Heart left ventricle (tissue), 16 donors: ENCODE measurements at regions not wholly inside any gene's neighbourhood (a gene's known extent, or its start where the extent isn't known, plus 50 kb on each side); places are given as distances from the start of the nearest gene placed in this dataset.
A peak's percentile ranks its signal among the peaks of the same experiment; 100 is the strongest.

Source experiments
- ATAC-seq, 4 donors: fragments of 200-7000 bp; cut with Tn5 transposase; one replicate each; pipeline ENCODE4 v1.9.1; 2020 to 2022; ENCODE audit warnings: moderate library complexity in 4 of 4, mild to moderate bottlenecking in 3 of 4, moderate number of reproducible peaks in 1 of 4
- DNase-seq, 5 donors: peaks; one replicate each; pipeline ENCODE4 v3.0.0-alpha.2; 2020
- H3K27ac ChIP-seq, 12 donors: fragments of 200-600 bp; sonication (generic) in 4 of 12; one replicate each; pipeline versions ENCODE4 v1.5.0 to v1.8.0; 2016 to 2022; ENCODE audit warnings: mild to moderate bottlenecking in 2 of 12
- H3K27me3 ChIP-seq, 9 donors: fragments of 200-600 bp; sonication (generic) in 2 of 9; one replicate each; pipeline versions ENCODE4 v1.5.1 to v1.8.0; 2016 to 2022; ENCODE audit warnings: mild to moderate bottlenecking in 3 of 9
- H3K36me3 ChIP-seq, 9 donors: fragments of 200-600 bp; sonication (generic) in 2 of 9; one replicate each; pipeline versions ENCODE4 v1.5.0 to v1.8.0; 2018 to 2022; ENCODE audit warnings: mild to moderate bottlenecking in 2 of 9
- H3K4me1 ChIP-seq, 12 donors: fragments of 200-600 bp; sonication (generic) in 4 of 12; one replicate each; pipeline versions ENCODE4 v1.5.0 to v1.8.0; 2016 to 2022; ENCODE audit warnings: mild to moderate bottlenecking in 3 of 12
- H3K4me3 ChIP-seq, 12 donors: fragments of 200-600 bp; sonication (generic) in 4 of 12; one replicate each; pipeline versions ENCODE4 v1.5.0 to v1.8.0; 2017 to 2022; ENCODE audit warnings: mild to moderate bottlenecking in 9 of 12, moderate library complexity in 4 of 12
- H3K9me3 ChIP-seq, 12 donors: fragments of 200-600 bp; sonication (generic) in 4 of 12; one replicate each; pipeline versions ENCODE4 v1.5.0 to v1.8.0; 2016 to 2022; ENCODE audit warnings: mild to moderate bottlenecking in 1 of 12
- CTCF ChIP-seq, 12 donors: fragments of 200-600 bp; sonication (generic) in 4 of 12; IDR thresholded peaks; one replicate each; pipeline versions ENCODE4 v1.5.0 to v1.8.0; 2018 to 2022; ENCODE audit warnings: antibody characterized with exemption in 12 of 12, mild to moderate bottlenecking in 5 of 12
- POLR2A ChIP-seq, 2 donors: fragments of 450-650 bp; IDR thresholded peaks; one replicate each; pipeline ENCODE4 v1.6.1; 2017; ENCODE audit warnings: antibody characterized with exemption in 2 of 2, mild to moderate bottlenecking in 2 of 2, moderate library complexity in 2 of 2
- WGBS, 4 donors: extraction: QIAGEN DNeasy Blood & Tissue Kit in 2 of 4; methylation state at CpG; one replicate each; pipeline versions ENCODE4 v1.1.5 to v1.1.7; 2013 to 2018; 5-methylcytosine and 5-hydroxymethylcytosine counted together
- intact Hi-C, 10 donors: fragments of 100-400 bp; cut with DNase I; formaldehyde crosslinking; loops; one replicate each; pipeline versions ENCODE4 v1.11.1 to v1.14.2; 2022
- donor health status: ischemic (EF 13 %, LVEDD 7.1; RV severe dilation, severe dysfunction).
- donor health status: healthy with polysubstance abuse.
- donor health status: DM: no; HTN: yes; CAD: no.
- donor health status: DM: no; HTN: no; CAD: no.
- donor health status: ischemic (EF 25% LVEDD 6.9; RV normal size, moderate dysfunction).
- donor health status: ischemic (EF 25% LVEDD 5.7; RV mildly dilated, moderate dysfunction).
- donor health status: healthy.
- donor health status: DM: yes; HTN: yes; CAD: no.
- donor health status: ischemic (EF 35%, LVEDD 5.7; RV mildly dilated, moderate dysfunction).
- donor health status: nonischemic (EF 11% LVEDD 7.7; RV severe dilation, severe dysfunction).
- donor health status: DM: yes; HTN: yes; CAD: no.
- donor health status: PGD.
- donor health status: ischemic (EF 29% LVEDD 5.4; RV normal size, mild dysfunction).
- donor health status: nonischemic (EF 23%, LVEDD 6.1; RV moderate dilation, normal function).

DNA sequence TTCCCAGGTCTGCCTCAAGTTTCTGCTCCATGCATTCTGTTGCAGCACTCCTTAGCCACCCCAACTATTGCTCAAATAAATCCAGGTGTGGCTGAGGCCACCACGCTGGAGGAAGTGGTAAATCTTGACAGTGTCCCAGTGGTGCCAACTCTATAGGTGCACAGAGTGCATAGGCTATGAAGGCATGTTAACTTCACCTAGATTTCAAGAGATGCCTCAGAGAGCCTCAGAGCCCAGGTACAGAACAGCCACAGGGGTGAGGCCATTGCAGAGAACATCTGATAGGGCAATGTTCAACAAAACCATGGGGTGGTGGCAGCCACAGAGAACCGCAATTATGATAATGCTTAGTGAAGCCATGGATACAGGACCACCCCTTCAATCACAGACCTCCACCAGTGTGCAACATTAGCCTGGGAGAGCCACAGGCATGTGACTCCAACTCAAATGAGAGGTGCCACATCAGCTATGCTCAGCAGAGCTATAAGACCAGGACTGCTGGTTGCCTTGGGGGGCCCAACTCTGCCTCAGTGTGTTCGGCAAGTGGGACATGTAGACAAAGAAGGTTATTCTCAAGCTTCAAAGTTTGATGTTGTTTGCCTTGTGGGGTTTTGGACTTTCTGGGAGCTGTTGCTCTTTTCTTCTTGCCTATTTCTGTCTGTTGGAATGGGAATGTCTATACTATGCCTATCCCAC is 468.7 kb downstream of the ANKRD50 start:
- intact Hi-C loops = no loop called here
- Histone ChIP-seq H3K9me3 (peaks cover 0 to 15% (median 0%) of the 10 kb centered on the region in 12 donors), H3K27ac (no peak overlapping the region), H3K4me3 (no peak overlapping the region), H3K27me3 (no peaks in the 10 kb centered on the region), H3K36me3 (no peaks in the 10 kb centered on the region), H3K4me1 (no peaks in the 10 kb centered on the region)
- ATAC-seq (no peak), DNase-seq (no peak)
- TF ChIP-seq CTCF (IDR thresholded peaks at IDR 0.05) = no peak
- TF ChIP-seq POLR2A (IDR thresholded peaks at IDR 0.05) = no peak
- WGBS, 4 donors = 62 to 94% (median 77%) methylated on average over 3 of the region's 3 CpGs

- TF ChIP-seq CTCF (IDR thresholded peaks at IDR 0.05) (no peak), POLR2A (IDR thresholded peaks at IDR 0.05) (no peak)
- H3K27ac ChIP-seq = no peak overlapping the region
- no peaks in the 10 kb centered on the region for H3K4me1 ChIP-seq
- no peak for DNase-seq
- H3K27me3 ChIP-seq = no peaks in the 10 kb centered on the region
- H3K36me3 ChIP-seq = no peaks in the 10 kb centered on the region
- ATAC-seq = no peak
- intact Hi-C loops = loop anchor here in 1 of 10 donors (10.0 kb wide), 1 partner anchor 108 kb away; no protein-coding TSS in a partner anchor
- H3K9me3 ChIP-seq = no peaks in the 10 kb centered on the region
- no peak overlapping the region for H3K4me3 ChIP-seq
Measured at GRCh38 chr4:124253080-124253479, 459.5 kb downstream of the ANKRD50 start.

DNA sequence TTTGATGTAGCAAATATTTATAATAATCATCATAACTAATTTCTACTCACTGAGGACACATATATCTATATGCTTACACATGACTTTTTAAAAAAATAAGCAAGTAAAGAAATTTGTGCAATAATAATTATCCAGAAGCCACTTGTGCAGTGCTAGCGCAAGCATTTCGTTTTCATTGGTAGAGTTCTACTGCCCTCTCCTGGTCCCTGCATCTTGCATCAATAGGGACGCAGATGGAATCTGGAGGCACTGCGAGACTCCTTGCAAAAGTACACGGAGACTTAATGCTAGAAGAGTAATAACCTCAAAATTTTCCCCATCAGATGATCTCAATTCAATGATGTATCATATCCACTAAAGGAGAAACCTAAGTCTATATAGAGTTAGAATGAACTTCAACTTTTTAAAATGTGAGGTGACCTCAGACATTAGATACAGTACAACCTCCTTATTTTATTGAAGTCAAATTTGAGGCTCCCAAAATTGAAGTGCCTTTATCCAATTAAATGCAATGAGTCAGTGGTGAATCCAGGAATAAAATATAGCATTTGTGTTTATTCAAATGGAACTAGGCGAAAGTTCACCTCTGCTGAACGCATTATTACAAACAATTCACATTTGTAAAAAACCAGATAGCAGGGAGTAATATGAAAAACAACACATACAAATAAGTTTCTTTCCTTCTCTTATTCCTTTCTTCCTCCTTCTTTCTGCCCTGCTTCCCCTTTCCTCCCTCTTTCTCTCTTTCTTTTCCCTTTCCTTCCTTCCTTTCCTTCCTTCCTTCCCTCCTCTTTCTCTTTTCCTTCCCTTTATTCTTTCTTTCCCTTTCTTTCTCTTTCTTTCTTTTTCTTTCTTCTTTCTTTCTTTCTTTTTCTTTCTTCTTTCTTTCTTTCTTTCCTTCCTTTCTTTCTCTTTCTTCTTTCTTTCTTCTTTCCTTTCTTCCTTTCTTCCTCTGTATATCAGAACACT is 450.0 kb downstream of the ANKRD50 start:
- Histone ChIP-seq H3K27ac (peak overlapping the region in 1 of 12 donors; percentile 19), H3K36me3 (no peaks in the 10 kb centered on the region), H3K4me1 (peaks cover 0 to 6% (median 0%) of the 10 kb centered on the region in 12 donors), H3K27me3 (no peaks in the 10 kb centered on the region), H3K9me3 (no peaks in the 10 kb centered on the region), H3K4me3 (no peak overlapping the region)
- TF ChIP-seq POLR2A (IDR thresholded peaks at IDR 0.05) (no peak), CTCF (IDR thresholded peaks at IDR 0.05) (peak; percentile 69 to 95 (median 84))
- 18 to 24% (median 22%) methylated on average over 7 of the region's 7 CpGs for WGBS, 4 donors
- intact Hi-C loops = loop anchor here (1.0 to 10.0 kb wide), 15 partner anchors 148 to 1508 kb away; partner anchors contain the start of genes SPRY1 (in 2 of the 10) and NUDT6 (in 1 of the 10)
- ATAC-seq (peak in 3 of 4 donors; percentile 82 to 96 (median 87)), DNase-seq (peak in 4 of 5 donors; percentile 36 to 58 (median 51))

DNA sequence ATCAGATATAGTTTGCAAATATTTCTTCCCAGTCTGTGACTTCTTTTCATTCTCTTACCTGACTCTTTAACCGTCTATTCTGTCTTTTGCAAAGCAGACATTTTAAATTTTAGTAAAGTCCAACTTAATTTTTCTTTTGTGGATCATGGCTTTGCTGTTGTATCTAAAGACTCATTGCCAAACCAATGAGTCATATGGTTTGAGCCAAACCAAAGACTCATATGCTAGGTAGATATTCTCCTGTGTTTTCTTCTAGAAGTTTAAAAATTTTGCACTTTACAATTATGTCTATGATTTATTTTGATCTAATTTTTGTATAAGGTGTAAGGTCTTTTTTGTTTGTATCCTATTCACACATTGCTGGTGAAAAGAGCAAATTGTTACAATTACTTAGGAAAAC is 446.8 kb downstream of the ANKRD50 start:
- H3K9me3 ChIP-seq = peaks cover 0 to 10% (median 2%) of the 10 kb centered on the region in 12 donors
- intact Hi-C loops = loop anchor here in 7 of 10 donors (10.0 kb wide), 8 partner anchors 151 to 1511 kb away; partner anchors contain the start of genes SPRY1 (in 2 of the 7) and NUDT6 (in 1 of the 7)
- H3K4me1 ChIP-seq = peaks cover 0 to 6% (median 0%) of the 10 kb centered on the region in 12 donors
- H3K27me3 ChIP-seq = no peaks in the 10 kb centered on the region
- TF ChIP-seq CTCF (IDR thresholded peaks at IDR 0.05) (no peak), POLR2A (IDR thresholded peaks at IDR 0.05) (no peak)
- ATAC-seq = no peak
- H3K4me3 ChIP-seq = no peak overlapping the region
- no peak overlapping the region for H3K27ac ChIP-seq
- no peaks in the 10 kb centered on the region for H3K36me3 ChIP-seq
- WGBS, 4 donors = 93 to 100% (median 98%) methylated on average over 1 of the region's 1 CpG
- no peak for DNase-seq
